NCI-H748 (cell line): ENCODE measurements at regions not wholly inside any gene's neighbourhood (a gene's known extent, or its start where the extent isn't known, plus 50 kb on each side); places are given as distances from the start of the nearest gene placed in this dataset.
"Not testable (repeated sequence)": the region's sequence is repeated elsewhere in the genome, so short reads cannot be mapped to it uniquely, and the experiment has no call there.

Experiments
- DNase-seq: peaks from one replicate; lab custom pipeline; 2025; ENCODE audit not compliant: unreplicated experiment; lab: John Stamatoyannopoulos, UW

- no peak for DNase-seq
Measured at GRCh38 chr9:113664181-113664875, 200.8 kb downstream of the RGS3 start.

- DNase-seq = no peak
Measured at GRCh38 chr9:113665064-113665463, 201.5 kb downstream of the RGS3 start.

GRCh38 chr9:113665756-113666155 lies 202.2 kb downstream of the RGS3 start:
- no peak for DNase-seq

- no peak for DNase-seq
Measured at GRCh38 chr9:113668061-113668460, 204.5 kb downstream of the RGS3 start.

DNA sequence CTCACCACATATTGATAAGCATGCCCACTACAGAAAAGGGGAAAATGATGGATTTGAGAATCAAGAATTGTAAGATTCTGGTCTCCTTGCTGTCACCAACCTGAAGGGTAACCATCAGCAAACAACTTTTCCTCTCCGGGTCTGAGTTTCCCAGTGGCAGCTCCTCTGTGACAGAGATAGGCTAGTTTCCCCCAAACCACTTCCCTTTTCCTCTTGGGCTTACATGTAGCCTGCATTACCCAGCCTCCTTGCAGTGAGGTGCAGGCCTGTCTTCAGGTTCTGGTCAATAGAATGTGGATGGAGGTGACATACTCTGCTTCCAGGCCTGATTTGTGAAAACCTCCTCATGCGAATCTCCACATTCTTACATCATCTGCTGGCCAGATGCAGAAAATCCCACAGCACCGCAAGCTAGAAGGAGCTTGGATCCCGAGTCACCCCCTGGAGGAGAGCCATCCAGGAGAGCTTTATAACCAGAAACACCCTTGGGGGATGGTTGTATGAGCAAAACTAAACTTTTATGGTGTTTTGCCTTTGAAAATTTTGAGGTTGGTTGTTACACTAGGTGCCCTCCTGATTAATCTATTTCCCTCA lies 206.1 kb downstream of the RGS3 start:
- DNase-seq = no peak

- DNase-seq = no peak
Measured at GRCh38 chr9:113673726-113674125, 202.4 kb upstream of the ZNF618 start.

DNA sequence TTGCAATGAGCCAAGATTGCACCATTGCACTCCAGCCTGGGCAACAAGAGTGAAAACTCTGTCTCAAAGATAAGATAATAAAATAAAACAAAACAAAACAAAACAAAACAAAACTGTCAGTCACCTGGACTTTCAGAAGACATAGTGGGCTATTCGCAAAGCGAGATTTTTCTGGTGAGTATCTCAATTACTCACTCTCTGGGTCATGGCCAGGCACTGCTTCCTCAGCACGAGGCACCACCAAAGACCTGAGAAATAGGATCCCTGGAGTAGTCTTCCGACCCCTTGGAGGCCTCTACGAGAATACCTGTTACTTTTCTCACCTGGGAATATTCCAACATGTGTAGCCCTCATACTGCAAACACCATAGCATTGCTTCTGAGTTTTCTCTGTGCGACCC lies 201.7 kb upstream of the ZNF618 start:
- no peak for DNase-seq

GRCh38 chr9:113675475-113675941 lies 200.6 kb upstream of the ZNF618 start:
- DNase-seq = no peak

- no peak for DNase-seq
Measured at GRCh38 chr9:113677057-113677456, 199.1 kb upstream of the ZNF618 start.

DNA sequence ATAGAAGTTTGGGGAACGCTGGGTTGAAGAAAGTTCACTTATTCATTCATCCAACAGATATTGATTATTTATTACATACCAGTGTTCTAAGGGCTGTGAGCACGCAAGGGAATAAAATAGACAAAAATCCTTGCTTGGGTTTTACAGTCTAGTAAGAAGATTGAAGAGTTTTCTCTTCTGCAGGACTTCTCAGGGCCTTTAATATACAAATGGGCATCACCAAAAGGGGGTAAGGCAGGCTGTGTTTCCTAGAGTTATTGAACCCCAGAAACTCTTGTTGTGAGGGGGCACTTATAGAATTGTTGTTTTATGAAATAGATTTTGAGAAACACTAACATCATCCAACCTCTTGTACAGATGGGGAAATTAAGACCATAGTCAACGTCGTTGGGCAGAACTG lies 198.5 kb upstream of the ZNF618 start:
- no peak for DNase-seq

- DNase-seq = no peak
Measured at GRCh38 chr9:113678119-113678858, 197.8 kb upstream of the ZNF618 start.

DNA sequence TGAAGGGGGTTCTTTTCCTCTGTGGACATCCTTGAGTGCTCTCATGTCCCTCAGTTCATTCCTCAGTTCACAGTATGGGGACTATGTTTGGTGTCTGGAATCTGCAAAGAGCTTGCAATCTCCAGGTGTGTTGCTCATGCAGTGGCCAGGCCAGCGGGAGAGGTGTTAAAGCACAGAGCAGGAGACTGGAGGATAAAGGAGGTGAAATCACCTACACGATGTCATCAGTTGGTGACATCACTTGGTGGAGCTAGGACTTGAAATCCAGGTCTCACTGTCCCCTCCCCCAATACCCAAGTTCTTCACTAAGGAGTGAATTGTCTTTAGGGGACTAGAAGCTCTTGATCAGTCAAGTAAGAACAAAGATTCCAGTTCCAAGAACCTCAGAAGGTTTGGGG lies 197.3 kb upstream of the ZNF618 start:
- DNase-seq = no peak

- peak; percentile 72 for DNase-seq
Measured at GRCh38 chr9:113682297-113682771, 193.8 kb upstream of the ZNF618 start.

- DNase-seq = not testable (repeated sequence)
Measured at GRCh38 chr9:113685636-113686035, 190.5 kb upstream of the ZNF618 start.

- DNase-seq = no peak
Measured at GRCh38 chr9:113687107-113687679, 188.9 kb upstream of the ZNF618 start.

GRCh38 chr9:113687680-113688371 lies 188.3 kb upstream of the ZNF618 start:
- DNase-seq = peak; percentile 29

DNA sequence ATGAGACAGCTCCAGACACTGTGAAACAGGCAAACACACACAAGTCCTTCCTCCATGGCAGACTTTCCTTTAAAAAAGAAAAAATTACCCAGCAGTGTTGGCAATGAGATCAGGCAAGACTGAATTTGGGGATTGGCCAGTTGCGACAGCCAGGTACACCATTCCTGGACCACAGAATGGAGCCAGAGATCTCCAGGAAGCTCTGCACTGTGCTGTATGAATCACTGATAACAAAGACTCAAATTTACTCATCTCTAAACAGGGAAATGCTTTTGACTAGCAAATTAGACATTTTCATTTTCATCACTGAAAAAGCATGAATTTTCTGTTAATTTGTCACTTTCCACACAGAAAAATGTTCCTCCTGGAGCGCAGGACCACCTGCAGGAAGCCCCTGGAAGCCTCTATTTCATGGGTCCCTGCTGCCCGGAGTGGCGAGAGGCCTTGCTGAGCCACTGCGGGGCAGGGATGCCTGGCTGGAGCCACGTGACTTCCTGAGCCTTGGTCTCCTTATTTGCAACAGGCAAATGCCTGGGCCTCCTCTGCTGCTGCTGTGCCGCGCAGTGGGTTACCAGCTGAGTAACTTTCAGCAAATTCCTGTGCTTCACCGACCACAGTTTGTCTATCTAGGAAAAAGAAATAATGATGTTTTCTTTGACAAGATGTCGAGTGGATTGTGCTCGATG lies 185.9 kb upstream of the ZNF618 start:
- no peak for DNase-seq

DNA sequence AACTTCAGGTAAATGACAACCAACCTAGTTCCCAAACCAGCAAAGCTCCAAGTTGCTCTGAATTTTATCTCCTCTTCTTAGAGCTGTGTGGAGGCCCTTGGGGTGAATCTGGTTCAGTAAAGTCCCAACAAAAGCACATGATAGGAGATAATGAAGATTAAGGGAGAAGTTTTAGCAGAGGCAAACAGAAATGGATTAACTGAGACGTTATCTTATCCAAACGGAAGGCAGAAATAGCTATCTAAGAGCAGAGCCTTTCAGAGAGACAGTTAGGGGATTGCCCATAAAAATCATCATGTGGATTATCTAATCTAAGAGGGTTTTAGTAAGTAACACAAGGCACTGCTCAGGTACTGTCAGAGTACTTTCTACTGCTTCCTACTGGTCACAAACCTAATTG lies 183.9 kb upstream of the ZNF618 start:
- DNase-seq = no peak

- DNase-seq = no peak
Measured at GRCh38 chr9:113694912-113695311, 181.2 kb upstream of the ZNF618 start.

- DNase-seq = no peak
Measured at GRCh38 chr9:113695440-113695851, 180.7 kb upstream of the ZNF618 start.
